Activated CD4-positive, alpha-beta T cell treated with anti-CD3 and anti-CD28 coated beads for 36 hours (primary cell): ENCODE measurements at regions not wholly inside any gene's neighbourhood (a gene's known extent, or its start where the extent isn't known, plus 50 kb on each side); places are given as distances from the start of the nearest gene placed in this dataset.

Experiments
- ATAC-seq: fragments of 200-7000 bp; cut with Tn5 transposase; one replicate; pipeline ENCODE4 v1.10.0; 2021; ENCODE audit warnings: mild to moderate bottlenecking, moderate library complexity
- CTCF ChIA-PET: fragments of 350-600 bp; sonication (Branson Sonifier 250); formaldehyde crosslinking; loops from one replicate; lab custom pipeline; 2021; ENCODE audit warnings: antibody characterized with exemption; lab: Charles Lee
- POLR2A ChIA-PET: fragments of 350-600 bp; sonication (Branson Sonifier 250); formaldehyde crosslinking; loops from one replicate; lab custom pipeline; 2021; ENCODE audit warnings: antibody characterized with exemption, inconsistent platforms; lab: Charles Lee
- DNase-seq: peaks from one replicate; pipeline ENCODE4 v3.0.0-alpha.2; 2020
- H3K27ac Mint-ChIP-seq: one replicate; pipeline ENCODE4 v1.8.0; 2021; ENCODE audit warnings: mixed read lengths
- H3K27me3 Mint-ChIP-seq: one replicate; pipeline ENCODE4 v1.8.0; 2021; ENCODE audit warnings: mixed read lengths
- H3K36me3 Mint-ChIP-seq: one replicate; pipeline ENCODE4 v1.8.0; 2021; ENCODE audit warnings: low read depth, mixed read lengths
- H3K4me1 Mint-ChIP-seq: one replicate; pipeline ENCODE4 v1.8.0; 2021; ENCODE audit warnings: mixed read lengths
- H3K4me3 Mint-ChIP-seq: one replicate; pipeline ENCODE4 v1.8.0; 2021; ENCODE audit warnings: mild to moderate bottlenecking, moderate library complexity, mixed read lengths
- H3K9me3 Mint-ChIP-seq: one replicate; pipeline ENCODE4 v1.8.0; 2021; ENCODE audit warnings: low read depth, mixed read lengths
- intact Hi-C, 2 experiments: fragments of 100-400 bp; cut with DNase I in 1 of 2; cut with micrococcal nuclease in 1 of 2; formaldehyde crosslinking; loops; one replicate each; pipeline versions ENCODE4 v1.14.2 to v1.15.1; 2022 to 2024; cut with DNase I, micrococcal nuclease

GRCh38 chr11:130792772-130793171, 123.5 kb downstream of the SNX19 start:
- no peaks in the 10 kb centered on the region for H3K4me1 Mint-ChIP-seq
- intact Hi-C loops, result no loop called here
- no peaks in the 10 kb centered on the region for H3K36me3 Mint-ChIP-seq
- DNase-seq (no peak), ATAC-seq (no peak)
- CTCF ChIA-PET, result no interaction called here
- H3K27me3 Mint-ChIP-seq, result peaks cover 24% of the 10 kb centered on the region
- H3K9me3 Mint-ChIP-seq, result peaks cover 9% of the 10 kb centered on the region
- POLR2A ChIA-PET, result no interaction called here
- no peak overlapping the region for H3K27ac Mint-ChIP-seq
- H3K4me3 Mint-ChIP-seq, result no peak overlapping the region

GRCh38 chr11:130796828-130797227, 119.5 kb downstream of the SNX19 start:
- DNase-seq, result no peak

GRCh38 chr11:130798280-130798679, 118.0 kb downstream of the SNX19 start:
- POLR2A ChIA-PET, result no interaction called here
- CTCF ChIA-PET, result no interaction called here
- intact Hi-C loops, result no loop called here
- Mint-ChIP-seq H3K9me3 (peaks cover 1% of the 10 kb centered on the region), H3K4me1 (no peaks in the 10 kb centered on the region), H3K27me3 (peaks cover 14% of the 10 kb centered on the region), H3K36me3 (no peaks in the 10 kb centered on the region), H3K4me3 (no peak overlapping the region), H3K27ac (no peak overlapping the region)
- no peak for DNase-seq
- ATAC-seq, result no peak

More at GRCh38 chr11:130796828-130797227, 119.5 kb downstream of the SNX19 start:
- H3K9me3 Mint-ChIP-seq, result peaks cover 1% of the 10 kb centered on the region
- ChIA-PET POLR2A (no interaction called here), CTCF (interaction anchor here (0.8 kb wide), 1 partner anchor 36 kb away, joined by 3 read pairs; no protein-coding TSS in a partner anchor)
- H3K27ac Mint-ChIP-seq, result no peak overlapping the region
- no peak for ATAC-seq
- no peaks in the 10 kb centered on the region for H3K4me1 Mint-ChIP-seq
- H3K27me3 Mint-ChIP-seq, result peaks cover 19% of the 10 kb centered on the region
- no peaks in the 10 kb centered on the region for H3K36me3 Mint-ChIP-seq
- intact Hi-C loops, result no loop called here
- no peak overlapping the region for H3K4me3 Mint-ChIP-seq

- no peak for DNase-seq
- CTCF ChIA-PET, result no interaction called here
- Mint-ChIP-seq H3K27me3 (peaks cover 17% of the 10 kb centered on the region), H3K4me3 (no peak overlapping the region), H3K4me1 (no peaks in the 10 kb centered on the region), H3K27ac (no peak overlapping the region), H3K36me3 (no peaks in the 10 kb centered on the region), H3K9me3 (peaks cover 1% of the 10 kb centered on the region)
- intact Hi-C loops, result no loop called here
- ATAC-seq, result no peak
- POLR2A ChIA-PET, result no interaction called here
Observed at GRCh38 chr11:130798801-130799200, 117.5 kb downstream of the SNX19 start.

- Mint-ChIP-seq H3K36me3 (no peaks in the 10 kb centered on the region), H3K4me1 (no peaks in the 10 kb centered on the region), H3K27ac (no peak overlapping the region), H3K27me3 (peaks cover 16% of the 10 kb centered on the region), H3K9me3 (peaks cover 1% of the 10 kb centered on the region), H3K4me3 (no peak overlapping the region)
- POLR2A ChIA-PET, result no interaction called here
- no peak for ATAC-seq
- intact Hi-C loops, result no loop called here
- no peak for DNase-seq
- CTCF ChIA-PET, result no interaction called here
Observed at GRCh38 chr11:130801333-130802122, 114.8 kb downstream of the SNX19 start.

GRCh38 chr11:130802567-130802966, 113.7 kb downstream of the SNX19 start:
- ChIA-PET POLR2A (no interaction called here), CTCF (no interaction called here)
- H3K4me3 Mint-ChIP-seq, result no peak overlapping the region
- H3K27me3 Mint-ChIP-seq, result peaks cover 14% of the 10 kb centered on the region
- no peaks in the 10 kb centered on the region for H3K36me3 Mint-ChIP-seq
- DNase-seq (no peak), ATAC-seq (no peak)
- H3K4me1 Mint-ChIP-seq, result no peaks in the 10 kb centered on the region
- intact Hi-C loops, result no loop called here
- no peaks in the 10 kb centered on the region for H3K9me3 Mint-ChIP-seq
- H3K27ac Mint-ChIP-seq, result no peak overlapping the region

GRCh38 chr11:130804306-130805076, 111.8 kb downstream of the SNX19 start:
- Mint-ChIP-seq H3K4me1 (no peaks in the 10 kb centered on the region), H3K27me3 (peaks cover 10% of the 10 kb centered on the region), H3K27ac (no peak overlapping the region), H3K4me3 (no peak overlapping the region), H3K9me3 (no peaks in the 10 kb centered on the region), H3K36me3 (no peaks in the 10 kb centered on the region)
- intact Hi-C loops, result no loop called here
- ChIA-PET CTCF (interaction anchor here (0.6 kb wide), 1 partner anchor 354 kb away, joined by 4 read pairs; no protein-coding TSS in a partner anchor), POLR2A (no interaction called here)
- DNase-seq, result no peak
- no peak for ATAC-seq

GRCh38 chr11:130806746-130807145, 109.5 kb downstream of the SNX19 start:
- no peak for ATAC-seq
- intact Hi-C loops, result no loop called here
- no peaks in the 10 kb centered on the region for H3K9me3 Mint-ChIP-seq
- no peak overlapping the region for H3K27ac Mint-ChIP-seq
- DNase-seq, result no peak
- H3K4me3 Mint-ChIP-seq, result no peak overlapping the region
- H3K27me3 Mint-ChIP-seq, result peaks cover 17% of the 10 kb centered on the region
- H3K4me1 Mint-ChIP-seq, result no peaks in the 10 kb centered on the region
- no peaks in the 10 kb centered on the region for H3K36me3 Mint-ChIP-seq
- ChIA-PET CTCF (no interaction called here), POLR2A (no interaction called here)

GRCh38 chr11:130808541-130808940, 107.7 kb downstream of the SNX19 start:
- no peaks in the 10 kb centered on the region for H3K36me3 Mint-ChIP-seq
- H3K27me3 Mint-ChIP-seq, result peaks cover 17% of the 10 kb centered on the region
- H3K27ac Mint-ChIP-seq, result no peak overlapping the region
- ChIA-PET CTCF (no interaction called here), POLR2A (no interaction called here)
- no peaks in the 10 kb centered on the region for H3K4me1 Mint-ChIP-seq
- H3K4me3 Mint-ChIP-seq, result no peak overlapping the region
- ATAC-seq (no peak), DNase-seq (no peak)
- H3K9me3 Mint-ChIP-seq, result no peaks in the 10 kb centered on the region
- intact Hi-C loops, result no loop called here

- CTCF ChIA-PET, result no interaction called here
- Mint-ChIP-seq H3K4me1 (no peaks in the 10 kb centered on the region), H3K36me3 (no peaks in the 10 kb centered on the region), H3K9me3 (no peaks in the 10 kb centered on the region), H3K27ac (no peak overlapping the region), H3K27me3 (peaks cover 22% of the 10 kb centered on the region), H3K4me3 (no peak overlapping the region)
- ATAC-seq (no peak), DNase-seq (no peak)
- POLR2A ChIA-PET, result no interaction called here
- intact Hi-C loops, result no loop called here
Observed at GRCh38 chr11:130813196-130813595, 103.1 kb downstream of the SNX19 start.

- ChIA-PET POLR2A (no interaction called here), CTCF (no interaction called here)
- ATAC-seq, result no peak
- peaks cover 22% of the 10 kb centered on the region for H3K27me3 Mint-ChIP-seq
- no peak overlapping the region for H3K4me3 Mint-ChIP-seq
- no peaks in the 10 kb centered on the region for H3K36me3 Mint-ChIP-seq
- H3K27ac Mint-ChIP-seq, result no peak overlapping the region
- intact Hi-C loops, result no loop called here
- DNase-seq, result no peak
- H3K4me1 Mint-ChIP-seq, result no peaks in the 10 kb centered on the region
- H3K9me3 Mint-ChIP-seq, result no peaks in the 10 kb centered on the region
Observed at GRCh38 chr11:130813638-130814037, 102.6 kb downstream of the SNX19 start.
